Panc1 (cell line): ENCODE measurements at regions not wholly inside any gene's neighbourhood (a gene's known extent, or its start where the extent isn't known, plus 50 kb on each side); places are given as distances from the start of the nearest gene placed in this dataset.

Experiments
- ATAC-seq: fragments of 200-7000 bp; cut with Tn5 transposase; 2 replicates; pipeline ENCODE4 v1.9.1; 2020; ENCODE audit warnings: mild to moderate bottlenecking, moderate library complexity
- BruUV-seq: library from RNA; stranded (reverse); fragments of 400-500 nt; replicated peaks from 2 replicates; lab custom pipeline; 2021; lab: Mats Ljungman, UMichigan
- CTCF ChIA-PET: fragments of 300-600 bp; sonication (Branson Sonifier 250); formaldehyde crosslinking; loops from one replicate; lab custom pipeline; 2022; ENCODE audit warnings: antibody characterized with exemption; lab: Charles Lee
- POLR2A ChIA-PET: fragments of 300-600 bp; sonication (Branson Sonifier 250); formaldehyde crosslinking; loops from one replicate; lab custom pipeline; 2022; ENCODE audit warnings: antibody characterized with exemption; lab: Charles Lee
- DNase-seq: peaks from one replicate; pipeline ENCODE4 v3.0.0-alpha.2; 2010; ENCODE audit warnings: low read depth, low spot score
- H3K27ac ChIP-seq: 2 replicates; pipeline ENCODE4 v1.5.1; 2011; ENCODE audit warnings: mild to moderate bottlenecking, low read length, inconsistent platforms
- H3K27me3 ChIP-seq: fragments of 200-500 bp; sonication (Bioruptor generic); 2 replicates; pipeline ENCODE4 v1.6.0; 2014; ENCODE audit warnings: low read length, inconsistent platforms; ENCODE audit not compliant: control insufficient read depth, insufficient read depth
- H3K36me3 ChIP-seq: fragments of 200-500 bp; sonication (Bioruptor generic); 2 replicates; pipeline ENCODE4 v1.5.1; 2014; ENCODE audit warnings: inconsistent platforms, mild to moderate bottlenecking, low read length, moderate library complexity; ENCODE audit not compliant: control insufficient read depth, insufficient read depth
- H3K4me1 ChIP-seq: 2 replicates; pipeline ENCODE4 v1.5.1; 2011; ENCODE audit warnings: inconsistent platforms, mild to moderate bottlenecking, low read length, moderate library complexity; ENCODE audit not compliant: control insufficient read depth, insufficient read depth
- H3K4me3 ChIP-seq, 2 experiments: 2 replicates each; pipeline ENCODE4 v1.5.1; 2011 to 2012; ENCODE audit warnings: low read depth in 2 of 2, low read length in 2 of 2, mild to moderate bottlenecking in 2 of 2, inconsistent platforms in 1 of 2, moderate library complexity in 1 of 2
- H3K9me3 ChIP-seq: fragments of 200-500 bp; sonication (Bioruptor generic); 2 replicates; pipeline ENCODE4 v1.5.1; 2014; ENCODE audit warnings: low read depth, mild to moderate bottlenecking, inconsistent platforms, low read length, moderate library complexity; ENCODE audit not compliant: control insufficient read depth, insufficient read depth
- POLR2AphosphoS5 ChIP-seq: IDR thresholded peaks from 2 replicates; pipeline ENCODE4 v1.6.1; 2012; ENCODE audit warnings: mild to moderate bottlenecking, low read depth, low read length, moderate library complexity
- SIN3A ChIP-seq: IDR thresholded peaks from 2 replicates; pipeline ENCODE4 v1.6.1; 2012; ENCODE audit warnings: low read depth, mild to moderate bottlenecking, low read length, moderate library complexity, borderline replicate concordance; ENCODE audit not compliant: insufficient read depth
- TCF7L2 ChIP-seq: IDR thresholded peaks from 2 replicates; pipeline ENCODE4 v1.6.1; 2011; ENCODE audit warnings: mild to moderate bottlenecking, low read depth, low read length, inconsistent platforms
- in situ Hi-C: cut with HindIII; loops from 2 replicates; pipeline ENCODE4 v1.10.0; 2016; ENCODE audit warnings: low sequenced_read_pairs, low pct_unique_long_range_greater_than_20kb
- intact Hi-C: fragments of 100-400 bp; cut with micrococcal nuclease; formaldehyde crosslinking; loops from one replicate; pipeline ENCODE4 v1.10.0; 2022; ENCODE audit not compliant: unreplicated experiment
- TF ChIP-seq, protein P1 (sequence below), 2 experiments: IDR thresholded peaks; 2 replicates each; pipeline ENCODE4 v1.6.1; 2011 to 2012; ENCODE audit warnings: low read depth in 2 of 2, control low read depth in 1 of 2, low read length in 1 of 2, mild to moderate bottlenecking in 1 of 2, moderate library complexity in 1 of 2; ENCODE audit not compliant: insufficient read depth in 1 of 2
- TF ChIP-seq, protein P2 (sequence below): fragments of 450-650 bp; IDR thresholded peaks from 2 replicates; pipeline ENCODE4 v1.5.1; 2017; ENCODE audit warnings: mild to moderate bottlenecking

GRCh38 chr21:14691914-14692313 is 145.8 kb upstream of the SAMSN1 start:
- BruUV-seq: no TSS peak
- ChIA-PET CTCF (no interaction called here), POLR2A (no interaction called here)
- Histone ChIP-seq H3K27ac (no peak overlapping the region), H3K4me1 (no peaks in the 10 kb centered on the region), H3K27me3 (no peaks in the 10 kb centered on the region), H3K4me3 (no peak overlapping the region), H3K9me3 (no peaks in the 10 kb centered on the region), H3K36me3 (no peaks in the 10 kb centered on the region)
- ATAC-seq (no peak), DNase-seq (no peak)
- TF ChIP-seq, protein P1, sequence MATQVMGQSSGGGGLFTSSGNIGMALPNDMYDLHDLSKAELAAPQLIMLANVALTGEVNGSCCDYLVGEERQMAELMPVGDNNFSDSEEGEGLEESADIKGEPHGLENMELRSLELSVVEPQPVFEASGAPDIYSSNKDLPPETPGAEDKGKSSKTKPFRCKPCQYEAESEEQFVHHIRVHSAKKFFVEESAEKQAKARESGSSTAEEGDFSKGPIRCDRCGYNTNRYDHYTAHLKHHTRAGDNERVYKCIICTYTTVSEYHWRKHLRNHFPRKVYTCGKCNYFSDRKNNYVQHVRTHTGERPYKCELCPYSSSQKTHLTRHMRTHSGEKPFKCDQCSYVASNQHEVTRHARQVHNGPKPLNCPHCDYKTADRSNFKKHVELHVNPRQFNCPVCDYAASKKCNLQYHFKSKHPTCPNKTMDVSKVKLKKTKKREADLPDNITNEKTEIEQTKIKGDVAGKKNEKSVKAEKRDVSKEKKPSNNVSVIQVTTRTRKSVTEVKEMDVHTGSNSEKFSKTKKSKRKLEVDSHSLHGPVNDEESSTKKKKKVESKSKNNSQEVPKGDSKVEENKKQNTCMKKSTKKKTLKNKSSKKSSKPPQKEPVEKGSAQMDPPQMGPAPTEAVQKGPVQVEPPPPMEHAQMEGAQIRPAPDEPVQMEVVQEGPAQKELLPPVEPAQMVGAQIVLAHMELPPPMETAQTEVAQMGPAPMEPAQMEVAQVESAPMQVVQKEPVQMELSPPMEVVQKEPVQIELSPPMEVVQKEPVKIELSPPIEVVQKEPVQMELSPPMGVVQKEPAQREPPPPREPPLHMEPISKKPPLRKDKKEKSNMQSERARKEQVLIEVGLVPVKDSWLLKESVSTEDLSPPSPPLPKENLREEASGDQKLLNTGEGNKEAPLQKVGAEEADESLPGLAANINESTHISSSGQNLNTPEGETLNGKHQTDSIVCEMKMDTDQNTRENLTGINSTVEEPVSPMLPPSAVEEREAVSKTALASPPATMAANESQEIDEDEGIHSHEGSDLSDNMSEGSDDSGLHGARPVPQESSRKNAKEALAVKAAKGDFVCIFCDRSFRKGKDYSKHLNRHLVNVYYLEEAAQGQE (IDR thresholded peaks at IDR 0.05; ENCODE audit: insufficient read depth in 1 of 2, low read depth in 2 of 2, low read length in 1 of 2): no peak
- no peak for TF ChIP-seq SIN3A
- no peak for TF ChIP-seq POLR2AphosphoS5
- TF ChIP-seq TCF7L2: no peak
- TF ChIP-seq, protein P2, sequence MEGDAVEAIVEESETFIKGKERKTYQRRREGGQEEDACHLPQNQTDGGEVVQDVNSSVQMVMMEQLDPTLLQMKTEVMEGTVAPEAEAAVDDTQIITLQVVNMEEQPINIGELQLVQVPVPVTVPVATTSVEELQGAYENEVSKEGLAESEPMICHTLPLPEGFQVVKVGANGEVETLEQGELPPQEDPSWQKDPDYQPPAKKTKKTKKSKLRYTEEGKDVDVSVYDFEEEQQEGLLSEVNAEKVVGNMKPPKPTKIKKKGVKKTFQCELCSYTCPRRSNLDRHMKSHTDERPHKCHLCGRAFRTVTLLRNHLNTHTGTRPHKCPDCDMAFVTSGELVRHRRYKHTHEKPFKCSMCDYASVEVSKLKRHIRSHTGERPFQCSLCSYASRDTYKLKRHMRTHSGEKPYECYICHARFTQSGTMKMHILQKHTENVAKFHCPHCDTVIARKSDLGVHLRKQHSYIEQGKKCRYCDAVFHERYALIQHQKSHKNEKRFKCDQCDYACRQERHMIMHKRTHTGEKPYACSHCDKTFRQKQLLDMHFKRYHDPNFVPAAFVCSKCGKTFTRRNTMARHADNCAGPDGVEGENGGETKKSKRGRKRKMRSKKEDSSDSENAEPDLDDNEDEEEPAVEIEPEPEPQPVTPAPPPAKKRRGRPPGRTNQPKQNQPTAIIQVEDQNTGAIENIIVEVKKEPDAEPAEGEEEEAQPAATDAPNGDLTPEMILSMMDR: no peak
- in situ Hi-C loops (no loop called here), intact Hi-C loops (no loop called here)

DNA sequence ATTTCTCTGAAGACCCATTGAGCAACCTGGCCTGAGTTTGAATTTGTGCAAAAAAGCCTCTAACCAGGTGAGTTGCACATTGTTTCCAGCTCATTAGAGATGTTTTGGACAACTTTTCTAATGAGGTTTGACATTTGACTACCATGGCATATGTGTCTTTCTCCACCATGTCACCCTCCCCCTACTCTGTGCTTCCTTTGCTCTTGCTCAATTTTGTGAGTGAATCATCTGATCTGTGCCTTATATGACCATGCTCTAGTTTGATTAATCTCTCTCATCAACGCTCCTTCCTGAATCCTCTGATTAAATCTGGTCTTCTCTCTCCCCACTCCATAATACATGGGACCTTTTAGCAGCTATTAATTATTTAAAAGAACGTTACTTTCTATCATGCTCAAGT is 144.8 kb upstream of the SAMSN1 start:
- Histone ChIP-seq H3K4me3 (no peak overlapping the region), H3K36me3 (no peaks in the 10 kb centered on the region), H3K9me3 (no peaks in the 10 kb centered on the region), H3K27ac (no peak overlapping the region), H3K4me1 (no peaks in the 10 kb centered on the region), H3K27me3 (no peaks in the 10 kb centered on the region)
- CTCF ChIA-PET: no interaction called here
- DNase-seq (no peak), ATAC-seq (no peak)
- BruUV-seq: no TSS peak
- POLR2A ChIA-PET: no interaction called here
- in situ Hi-C loops: no loop called here
- intact Hi-C loops: no loop called here
- TF ChIP-seq, protein P2: no peak
- TF ChIP-seq TCF7L2 (no peak), POLR2AphosphoS5 (no peak), SIN3A (no peak)
- TF ChIP-seq, protein P1 (IDR thresholded peaks at IDR 0.05; ENCODE audit: insufficient read depth in 1 of 2, low read depth in 2 of 2, low read length in 1 of 2): no peak
